Thymus (tissue), 11 donors: ENCODE measurements at regions not wholly inside any gene's neighbourhood (a gene's known extent, or its start where the extent isn't known, plus 50 kb on each side); places are given as distances from the start of the nearest gene placed in this dataset.
"Not testable (repeated sequence)": the region's sequence is repeated elsewhere in the genome, so short reads cannot be mapped to it uniquely, and the experiment has no call there.

ENCODE experiments used
- DNase-seq, 9 donors: peaks; one replicate each; pipeline ENCODE4 v3.0.0-alpha.2; 2013; ENCODE audit warnings: low spot score in 9 of 9, low read depth in 6 of 9, missing footprints in 1 of 9
- H3K27ac ChIP-seq, 2 donors: one replicate each; pipeline ENCODE4 v1.5.1; 2013; ENCODE audit warnings: control low read depth in 1 of 2, low read depth in 1 of 2, low read length in 1 of 2, mild to moderate bottlenecking in 1 of 2, moderate library complexity in 1 of 2
- H3K27me3 ChIP-seq, 2 donors: one replicate each; pipeline ENCODE4 v1.5.1; 2013; ENCODE audit warnings: low read length in 1 of 2; ENCODE audit not compliant: control insufficient read depth in 2 of 2, insufficient read depth in 1 of 2
- H3K36me3 ChIP-seq, 2 donors: one replicate each; pipeline ENCODE4 v1.5.1; 2013; ENCODE audit warnings: low read length in 1 of 2, mild to moderate bottlenecking in 1 of 2, moderate library complexity in 1 of 2; ENCODE audit not compliant: control insufficient read depth in 2 of 2, insufficient read depth in 2 of 2
- H3K4me1 ChIP-seq, 2 donors: one replicate each; pipeline ENCODE4 v1.5.1; 2013; ENCODE audit warnings: low read length in 2 of 2; ENCODE audit not compliant: control insufficient read depth in 2 of 2, insufficient read depth in 2 of 2
- H3K4me3 ChIP-seq, 2 donors: one replicate each; pipeline ENCODE4 v1.5.1; 2013; ENCODE audit warnings: low read length in 2 of 2, control low read depth in 1 of 2, mild to moderate bottlenecking in 1 of 2
- H3K9me3 ChIP-seq, 2 donors: one replicate each; pipeline ENCODE4 v1.5.1; 2013; ENCODE audit warnings: low read length in 1 of 2, mild to moderate bottlenecking in 1 of 2; ENCODE audit not compliant: control insufficient read depth in 2 of 2, insufficient read depth in 1 of 2
- WGBS: extraction: QIAGEN DNeasy Blood & Tissue Kit; methylation state at CpG from one replicate; pipeline ENCODE4 v1.1.7; 2013; 5-methylcytosine and 5-hydroxymethylcytosine counted together
- donor health status: healthy.

- 94% methylated on average over 4 of the region's 4 CpGs for WGBS
- DNase-seq: no peak
- Histone ChIP-seq H3K36me3 (no peaks in the 10 kb centered on the region), H3K4me1 (no peaks in the 10 kb centered on the region), H3K27ac (no peak overlapping the region), H3K4me3 (no peak overlapping the region), H3K9me3 (no peaks in the 10 kb centered on the region), H3K27me3 (no peaks in the 10 kb centered on the region)
Observed at GRCh38 chr4:188444500-188444899, 305.3 kb downstream of the TRIML1 start.

DNA sequence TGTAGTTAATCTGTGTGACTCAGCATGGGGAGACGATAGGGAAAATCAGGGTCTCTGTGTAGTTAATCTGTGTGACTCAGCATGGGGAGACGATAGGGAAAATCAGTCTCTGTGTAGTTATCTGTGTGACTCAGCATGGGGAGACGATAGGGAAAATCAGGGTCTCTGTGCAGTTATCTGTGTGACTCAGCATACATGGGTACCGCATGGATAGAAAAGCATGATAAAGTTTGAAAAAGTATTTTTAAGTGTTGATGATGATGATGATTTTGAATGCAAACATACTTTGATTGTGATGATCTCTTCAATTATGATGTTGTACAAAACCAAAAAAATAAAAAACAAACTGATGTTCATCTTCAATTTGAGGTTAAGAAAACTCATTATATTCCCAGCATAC, 309.8 kb downstream of the TRIML1 start:
- H3K4me1 ChIP-seq, H3K36me3 ChIP-seq, H3K9me3 ChIP-seq, DNase-seq, H3K4me3 ChIP-seq, H3K27me3 ChIP-seq, H3K27ac ChIP-seq: not testable (repeated sequence)
- 78% methylated on average over 4 of the region's 4 CpGs for WGBS

DNA sequence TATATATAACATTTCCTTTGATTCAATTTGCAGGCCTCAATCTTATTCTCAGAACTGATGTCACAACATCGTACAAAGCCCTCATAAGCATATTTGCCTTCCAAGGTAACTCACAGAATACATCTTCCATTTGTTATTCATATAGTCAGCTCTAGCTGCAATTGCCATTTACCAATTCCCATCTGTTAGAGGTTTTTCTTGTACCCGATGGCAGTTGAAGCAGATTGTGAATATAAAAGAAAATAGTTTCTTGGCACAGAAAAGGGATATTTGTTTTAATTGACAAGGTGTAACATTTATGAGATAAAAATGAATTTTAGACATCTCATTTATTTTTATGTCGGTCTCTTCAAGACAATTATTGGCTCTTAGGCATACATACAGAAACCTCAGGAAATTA, 311.3 kb downstream of the TRIML1 start:
- H3K27ac ChIP-seq: no peak overlapping the region
- no peaks in the 10 kb centered on the region for H3K27me3 ChIP-seq
- no peaks in the 10 kb centered on the region for H3K4me1 ChIP-seq
- H3K9me3 ChIP-seq: no peaks in the 10 kb centered on the region
- 76% methylated on average over 3 of the region's 3 CpGs for WGBS
- H3K4me3 ChIP-seq: no peak overlapping the region
- no peaks in the 10 kb centered on the region for H3K36me3 ChIP-seq
- DNase-seq: no peak

- no peak overlapping the region for H3K27ac ChIP-seq
- no peaks in the 10 kb centered on the region for H3K4me1 ChIP-seq
- no peak overlapping the region for H3K4me3 ChIP-seq
- no peaks in the 10 kb centered on the region for H3K36me3 ChIP-seq
- no peak for DNase-seq
- 41% methylated on average over 11 of the region's 11 CpGs for WGBS
- H3K9me3 ChIP-seq: peaks cover 0 to under 1% of the 10 kb centered on the region in 2 donors
- H3K27me3 ChIP-seq: no peaks in the 10 kb centered on the region
Observed at GRCh38 chr4:188452097-188452496, 312.9 kb downstream of the TRIML1 start.

GRCh38 chr4:188454575-188454974, 315.3 kb downstream of the TRIML1 start:
- Histone ChIP-seq H3K27ac (no peak overlapping the region), H3K4me3 (no peak overlapping the region), H3K27me3 (no peaks in the 10 kb centered on the region), H3K36me3 (no peaks in the 10 kb centered on the region), H3K9me3 (peaks cover 0 to 13% of the 10 kb centered on the region in 2 donors), H3K4me1 (no peaks in the 10 kb centered on the region)
- DNase-seq: no peak
- 76% methylated on average over 5 of the region's 5 CpGs for WGBS

DNA sequence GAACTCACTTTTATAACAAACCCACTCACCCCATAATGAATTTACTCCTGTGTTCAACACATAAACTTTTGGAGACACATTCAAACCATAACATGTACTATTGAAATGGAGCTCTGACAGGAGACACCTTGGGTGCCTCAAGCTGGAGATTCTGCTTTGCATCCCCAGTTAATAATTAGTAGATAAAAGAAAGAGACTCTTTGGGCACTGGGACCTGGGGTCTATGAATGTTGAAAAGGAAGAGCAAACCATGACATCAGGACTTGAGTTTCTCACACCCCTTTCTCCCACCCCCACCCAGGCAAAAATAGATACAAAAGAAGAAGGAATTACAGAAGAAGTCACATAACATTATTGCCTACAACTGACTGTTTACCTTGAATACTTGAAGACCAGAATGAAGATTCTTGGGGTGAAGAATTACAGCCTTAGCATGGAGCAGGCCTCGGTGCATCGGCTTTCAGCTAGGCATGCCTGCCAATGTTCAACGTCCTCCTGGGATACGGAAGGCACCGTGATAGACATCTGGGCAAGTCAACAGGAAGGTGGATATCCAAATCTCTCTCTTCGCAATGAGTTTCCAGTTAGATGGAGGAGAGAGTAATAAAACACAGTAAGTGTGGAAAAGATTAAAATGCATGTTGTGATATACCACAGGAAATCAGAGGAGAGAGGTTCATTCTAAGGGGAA, 316.0 kb downstream of the TRIML1 start:
- H3K27me3 ChIP-seq: no peaks in the 10 kb centered on the region
- WGBS: 86% methylated on average over 6 of the region's 6 CpGs
- no peak for DNase-seq

GRCh38 chr4:188459381-188459780, 320.1 kb downstream of the TRIML1 start:
- WGBS: 91% methylated on average over 1 of the region's 1 CpG
- no peak for DNase-seq

More for the DNA sequence above, 316.0 kb downstream of the TRIML1 start:
- Histone ChIP-seq H3K9me3 (peaks cover 0 to 18% of the 10 kb centered on the region in 2 donors), H3K4me3 (no peak overlapping the region), H3K27ac (no peak overlapping the region), H3K36me3 (no peaks in the 10 kb centered on the region), H3K4me1 (no peaks in the 10 kb centered on the region)

GRCh38 chr4:188463909-188464308, 324.7 kb downstream of the TRIML1 start:
- Histone ChIP-seq H3K4me1 (no peaks in the 10 kb centered on the region), H3K36me3 (no peaks in the 10 kb centered on the region), H3K9me3 (peaks cover 0 to 11% of the 10 kb centered on the region in 2 donors), H3K27me3 (no peaks in the 10 kb centered on the region), H3K27ac (no peak overlapping the region), H3K4me3 (no peak overlapping the region)
- no peak for DNase-seq
- 93% methylated on average over 2 of the region's 2 CpGs for WGBS

More at GRCh38 chr4:188459381-188459780, 320.1 kb downstream of the TRIML1 start:
- Histone ChIP-seq H3K4me1 (no peaks in the 10 kb centered on the region), H3K9me3 (peaks cover 0 to 24% of the 10 kb centered on the region in 2 donors), H3K27ac (no peak overlapping the region), H3K36me3 (no peaks in the 10 kb centered on the region), H3K4me3 (no peak overlapping the region), H3K27me3 (no peaks in the 10 kb centered on the region)

- no peaks in the 10 kb centered on the region for H3K9me3 ChIP-seq
Observed at GRCh38 chr4:188466001-188466400, 326.8 kb downstream of the TRIML1 start.

More at GRCh38 chr4:188466001-188466400, 326.8 kb downstream of the TRIML1 start:
- no peaks in the 10 kb centered on the region for H3K27me3 ChIP-seq
- H3K4me3 ChIP-seq: no peak overlapping the region
- 65% methylated on average over 1 of the region's 1 CpG for WGBS
- no peak for DNase-seq
- no peaks in the 10 kb centered on the region for H3K4me1 ChIP-seq
- H3K27ac ChIP-seq: no peak overlapping the region
- H3K36me3 ChIP-seq: no peaks in the 10 kb centered on the region
